MCF 10A (cell line): ENCODE measurements at regions not wholly inside any gene's neighbourhood (a gene's known extent, or its start where the extent isn't known, plus 50 kb on each side); places are given as distances from the start of the nearest gene placed in this dataset.

Source experiments
- BruUV-seq: library from RNA; stranded (reverse); fragments of 400-500 nt; replicated peaks from 2 replicates; lab custom pipeline; 2021; lab: Mats Ljungman, UMichigan
- CTCF ChIA-PET: fragments of 300-600 bp; sonication (Branson Sonifier 250); formaldehyde crosslinking; extraction: SDS; loops from one replicate; lab custom pipeline; 2021; ENCODE audit warnings: antibody characterized with exemption, inconsistent platforms; lab: Yijun Ruan, JAX
- POLR2A ChIA-PET: fragments of 300-600, 350-650 bp; sonication (Branson Sonifier 250); formaldehyde crosslinking; extraction: SDS; loops from one replicate; lab custom pipeline; 2020; ENCODE audit warnings: antibody characterized with exemption, inconsistent platforms; lab: Yijun Ruan, JAX
- DNase-seq: peaks from one replicate; pipeline ENCODE4 v3.0.0-alpha.2; 2018; ENCODE audit not compliant: unreplicated experiment
- H3K27ac Mint-ChIP-seq: one replicate; pipeline ENCODE4 v1.8.0; 2022; ENCODE audit warnings: mild to moderate bottlenecking, low read depth, mixed read lengths; ENCODE audit not compliant: unreplicated experiment
- H3K27me3 Mint-ChIP-seq: one replicate; pipeline ENCODE4 v1.8.0; 2022; ENCODE audit warnings: mixed read lengths; ENCODE audit not compliant: insufficient read depth, unreplicated experiment
- H3K36me3 Mint-ChIP-seq: one replicate; pipeline ENCODE4 v1.8.0; 2022; ENCODE audit warnings: mild to moderate bottlenecking, moderate library complexity, mixed read lengths; ENCODE audit not compliant: insufficient read depth, unreplicated experiment
- H3K4me1 Mint-ChIP-seq: one replicate; pipeline ENCODE4 v1.8.0; 2022; ENCODE audit warnings: mixed read lengths; ENCODE audit not compliant: insufficient read depth, unreplicated experiment
- H3K4me3 Mint-ChIP-seq: one replicate; pipeline ENCODE4 v1.8.0; 2022; ENCODE audit warnings: mild to moderate bottlenecking, moderate library complexity, mixed read lengths; ENCODE audit not compliant: unreplicated experiment
- H3K9me3 Mint-ChIP-seq: one replicate; pipeline ENCODE4 v1.8.0; 2022; ENCODE audit warnings: mixed read lengths; ENCODE audit not compliant: unreplicated experiment
- CTCF ChIP-seq: fragments of 200-600 bp; IDR thresholded peaks from one replicate; pipeline ENCODE4 v1.8.0; 2022; ENCODE audit warnings: antibody characterized with exemption, mild to moderate bottlenecking; ENCODE audit not compliant: unreplicated experiment
- intact Hi-C: fragments of 100-400 bp; cut with micrococcal nuclease; formaldehyde crosslinking; loops from 2 replicates; pipeline ENCODE4 v1.14.1; 2022

DNA sequence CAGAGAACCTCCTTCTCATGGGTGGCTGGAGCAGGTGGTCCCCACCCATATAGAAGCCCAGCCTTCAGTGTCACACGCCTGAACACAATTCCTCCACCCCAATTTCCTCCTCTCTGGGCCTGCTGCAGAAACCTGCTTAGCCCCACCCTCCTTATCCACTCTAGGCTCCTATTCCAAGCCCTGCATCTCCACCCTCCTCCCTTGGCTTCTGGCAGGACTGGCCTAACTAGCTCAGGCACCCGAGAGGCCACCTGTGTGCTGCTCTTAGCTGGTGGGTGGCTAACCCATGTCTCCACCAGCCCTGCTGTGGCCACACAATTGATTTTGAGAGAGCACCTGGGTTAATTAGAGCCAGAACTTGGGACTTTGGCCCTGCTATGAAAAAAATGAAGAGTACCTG is 77.3 kb upstream of the ATP10B start:
- Mint-ChIP-seq H3K9me3 (no peaks in the 10 kb centered on the region), H3K4me1 (no peaks in the 10 kb centered on the region), H3K36me3 (no peaks in the 10 kb centered on the region), H3K4me3 (no peak overlapping the region), H3K27ac (no peak overlapping the region), H3K27me3 (no peaks in the 10 kb centered on the region)
- ChIA-PET CTCF (interaction anchor here (0.9 to 1.0 kb wide), 2 partner anchors 20 to 78 kb away, joined by 3 read pairs; no protein-coding TSS in a partner anchor), POLR2A (interaction anchor here (0.7 to 2.5 kb wide), 3 partner anchors 9 to 160 kb away, joined by 3 to 7 read pairs (median 4); no protein-coding TSS in a partner anchor)
- TF ChIP-seq CTCF = no peak
- intact Hi-C loops = no loop called here
- BruUV-seq = no TSS peak
- no peak for DNase-seq

DNA sequence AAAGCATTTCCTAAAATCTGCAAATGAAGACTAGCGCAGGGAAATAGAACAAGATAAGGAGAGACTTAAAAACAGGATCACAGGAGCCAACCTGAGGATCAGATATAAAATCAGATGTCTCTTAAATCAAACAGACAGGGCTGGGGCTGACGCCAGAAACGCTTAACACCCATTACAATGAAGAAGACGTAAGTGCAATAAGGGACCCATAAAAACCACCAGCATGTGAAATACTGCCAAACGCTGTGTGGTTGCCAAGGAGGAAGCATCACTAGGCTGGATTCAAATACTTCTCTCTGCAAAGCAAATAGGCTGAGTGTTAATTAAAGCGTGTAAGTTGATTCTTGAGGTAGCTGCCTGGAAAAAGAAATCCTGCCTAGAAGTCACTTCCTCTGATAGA is 74.4 kb upstream of the ATP10B start:
- H3K4me3 Mint-ChIP-seq = no peak overlapping the region
- no peak for TF ChIP-seq CTCF
- no peaks in the 10 kb centered on the region for H3K36me3 Mint-ChIP-seq
- intact Hi-C loops = no loop called here
- no peak overlapping the region for H3K27ac Mint-ChIP-seq
- DNase-seq = no peak
- no peaks in the 10 kb centered on the region for H3K4me1 Mint-ChIP-seq
- H3K9me3 Mint-ChIP-seq = no peaks in the 10 kb centered on the region
- POLR2A ChIA-PET = interaction anchor here (0.8 kb wide), 1 partner anchor 21 kb away, joined by 3 read pairs; no protein-coding TSS in a partner anchor
- CTCF ChIA-PET = interaction anchor here (0.6 to 1.4 kb wide), 4 partner anchors 8 to 306 kb away, joined by 3 read pairs; no protein-coding TSS in a partner anchor
- no peaks in the 10 kb centered on the region for H3K27me3 Mint-ChIP-seq
- no TSS peak for BruUV-seq

GRCh38 chr5:160925281-160925680 is 73.3 kb upstream of the ATP10B start:
- Mint-ChIP-seq H3K27ac (no peak overlapping the region), H3K4me1 (no peaks in the 10 kb centered on the region), H3K36me3 (no peaks in the 10 kb centered on the region), H3K4me3 (no peak overlapping the region), H3K27me3 (no peaks in the 10 kb centered on the region), H3K9me3 (no peaks in the 10 kb centered on the region)
- ChIA-PET CTCF (interaction anchor here (0.5 kb wide), 1 partner anchor 186 kb away, joined by 3 read pairs; no protein-coding TSS in a partner anchor), POLR2A (no interaction called here)
- BruUV-seq = no TSS peak
- DNase-seq = no peak
- TF ChIP-seq CTCF = no peak
- intact Hi-C loops = no loop called here

GRCh38 chr5:160923936-160924710 is 72.1 kb upstream of the ATP10B start:
- H3K4me1 Mint-ChIP-seq = no peaks in the 10 kb centered on the region
- H3K36me3 Mint-ChIP-seq = no peaks in the 10 kb centered on the region
- POLR2A ChIA-PET = interaction anchor here (0.7 kb wide), 1 partner anchor 11 kb away, joined by 3 read pairs; no protein-coding TSS in a partner anchor
- H3K9me3 Mint-ChIP-seq = no peaks in the 10 kb centered on the region
- intact Hi-C loops = no loop called here
- CTCF ChIA-PET = interaction anchor here (1.0 kb wide), 1 partner anchor 12 kb away, joined by 3 read pairs; no protein-coding TSS in a partner anchor
- DNase-seq = no peak
- H3K27ac Mint-ChIP-seq = no peak overlapping the region
- BruUV-seq = no TSS peak
- no peaks in the 10 kb centered on the region for H3K27me3 Mint-ChIP-seq
- no peak for TF ChIP-seq CTCF
- no peak overlapping the region for H3K4me3 Mint-ChIP-seq
